Lung (tissue), 11 donors: ENCODE measurements at regions not wholly inside any gene's neighbourhood (a gene's known extent, or its start where the extent isn't known, plus 50 kb on each side); places are given as distances from the start of the nearest gene placed in this dataset.
A peak's percentile ranks its signal among the peaks of the same experiment; 100 is the strongest.

Experiments used
- ATAC-seq: fragments of 200-7000 bp; cut with Tn5 transposase; one replicate; pipeline ENCODE4 v1.9.1; 2020; ENCODE audit warnings: moderate number of reproducible peaks; ENCODE audit not compliant: insufficient read depth, low FRiP score
- DNase-seq, 3 donors: peaks; one replicate each; pipeline ENCODE4 v3.0.0-alpha.2; 2013 to 2017
- H3K27ac ChIP-seq, 2 donors: one replicate each; pipeline ENCODE4 v1.5.1; 2013; ENCODE audit warnings: mild to moderate bottlenecking in 2 of 2, moderate library complexity in 2 of 2, control low read depth in 1 of 2, inconsistent platforms in 1 of 2, low read depth in 1 of 2, low read length in 1 of 2
- H3K27me3 ChIP-seq, 3 donors: one replicate each; pipeline ENCODE4 v1.5.1; 2013; ENCODE audit warnings: low read length in 2 of 3; ENCODE audit not compliant: control insufficient read depth in 3 of 3, insufficient read depth in 3 of 3
- H3K36me3 ChIP-seq, 4 donors: one replicate each; pipeline ENCODE4 v1.5.1; 2013; ENCODE audit warnings: low read length in 4 of 4, mild to moderate bottlenecking in 1 of 4, moderate library complexity in 1 of 4; ENCODE audit not compliant: control insufficient read depth in 4 of 4, insufficient read depth in 4 of 4
- H3K4me1 ChIP-seq, 5 donors: one replicate each; pipeline ENCODE4 v1.5.1; 2013; ENCODE audit warnings: low read length in 5 of 5, mild to moderate bottlenecking in 2 of 5, moderate library complexity in 1 of 5; ENCODE audit not compliant: control insufficient read depth in 5 of 5, insufficient read depth in 5 of 5
- H3K4me3 ChIP-seq: one replicate; pipeline ENCODE4 v1.5.1; 2013; ENCODE audit warnings: mild to moderate bottlenecking, control low read depth, moderate library complexity
- H3K9ac ChIP-seq, 2 donors: one replicate each; pipeline ENCODE4 v1.5.1; 2013; ENCODE audit warnings: low read length in 2 of 2, control low read depth in 1 of 2; ENCODE audit not compliant: insufficient read depth in 1 of 2
- H3K9me3 ChIP-seq, 4 donors: one replicate each; pipeline ENCODE4 v1.5.1; 2013; ENCODE audit warnings: low read length in 3 of 4, mild to moderate bottlenecking in 1 of 4, moderate library complexity in 1 of 4; ENCODE audit not compliant: control insufficient read depth in 4 of 4, insufficient read depth in 3 of 4
- WGBS, 2 donors: extraction: QIAGEN DNeasy Blood & Tissue Kit; methylation state at CpG; one replicate each; pipeline ENCODE4 v1.1.7; 2013; 5-methylcytosine and 5-hydroxymethylcytosine counted together
- TF ChIP-seq, protein P1 (sequence below): IDR thresholded peaks from 2 replicates; pipeline ENCODE4 v1.5.1; 2012; ENCODE audit warnings: mild to moderate bottlenecking; ENCODE audit errors: control extremely low read depth, extremely low read depth
- donor health status: control.
- donor health status: control.
- donor health status: Bipolar disorder and iron deficiency.
- donor health status: healthy.
- donor health status: DM: yes; HTN: yes; CAD: no.

GRCh38 chr4:174435974-174436373 is 86.3 kb downstream of the HPGD start:
- Histone ChIP-seq H3K4me3 (no peak overlapping the region), H3K4me1 (peaks cover 0 to 4% (median 0%) of the 10 kb centered on the region in 5 donors), H3K9me3 (no peaks in the 10 kb centered on the region), H3K36me3 (no peaks in the 10 kb centered on the region), H3K27ac (no peak overlapping the region), H3K27me3 (no peaks in the 10 kb centered on the region), H3K9ac (no peak overlapping the region)
- TF ChIP-seq, protein P1, sequence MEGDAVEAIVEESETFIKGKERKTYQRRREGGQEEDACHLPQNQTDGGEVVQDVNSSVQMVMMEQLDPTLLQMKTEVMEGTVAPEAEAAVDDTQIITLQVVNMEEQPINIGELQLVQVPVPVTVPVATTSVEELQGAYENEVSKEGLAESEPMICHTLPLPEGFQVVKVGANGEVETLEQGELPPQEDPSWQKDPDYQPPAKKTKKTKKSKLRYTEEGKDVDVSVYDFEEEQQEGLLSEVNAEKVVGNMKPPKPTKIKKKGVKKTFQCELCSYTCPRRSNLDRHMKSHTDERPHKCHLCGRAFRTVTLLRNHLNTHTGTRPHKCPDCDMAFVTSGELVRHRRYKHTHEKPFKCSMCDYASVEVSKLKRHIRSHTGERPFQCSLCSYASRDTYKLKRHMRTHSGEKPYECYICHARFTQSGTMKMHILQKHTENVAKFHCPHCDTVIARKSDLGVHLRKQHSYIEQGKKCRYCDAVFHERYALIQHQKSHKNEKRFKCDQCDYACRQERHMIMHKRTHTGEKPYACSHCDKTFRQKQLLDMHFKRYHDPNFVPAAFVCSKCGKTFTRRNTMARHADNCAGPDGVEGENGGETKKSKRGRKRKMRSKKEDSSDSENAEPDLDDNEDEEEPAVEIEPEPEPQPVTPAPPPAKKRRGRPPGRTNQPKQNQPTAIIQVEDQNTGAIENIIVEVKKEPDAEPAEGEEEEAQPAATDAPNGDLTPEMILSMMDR: no peak
- WGBS, 2 donors: 94 to 96% methylated on average over 2 of the region's 2 CpGs
- DNase-seq (no peak), ATAC-seq (no peak)

DNA sequence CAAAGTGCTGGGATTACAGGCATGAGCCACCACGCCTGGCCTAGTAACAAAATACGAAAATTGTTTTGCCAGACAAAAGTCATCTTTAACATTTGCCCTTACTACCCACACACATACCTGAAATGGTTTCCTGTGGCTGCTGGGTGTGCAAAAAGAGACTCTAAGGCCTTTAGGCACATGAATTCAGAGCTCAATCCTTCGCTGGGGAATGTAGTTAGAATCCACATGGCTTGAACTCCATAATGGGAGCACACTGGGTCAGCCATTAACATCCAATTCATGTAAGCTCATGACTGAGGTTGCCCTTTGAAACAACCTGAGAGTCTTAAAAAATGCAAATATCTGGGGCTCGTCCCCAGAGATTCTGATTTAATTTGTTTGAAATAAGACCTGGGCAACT is 87.8 kb downstream of the HPGD start:
- Histone ChIP-seq H3K27me3 (no peaks in the 10 kb centered on the region), H3K27ac (no peak overlapping the region), H3K36me3 (no peaks in the 10 kb centered on the region), H3K9me3 (no peaks in the 10 kb centered on the region), H3K4me3 (no peak overlapping the region), H3K4me1 (peaks cover 0 to 4% (median 0%) of the 10 kb centered on the region in 5 donors), H3K9ac (no peak overlapping the region)
- 92 to 96% methylated on average over 4 of the region's 4 CpGs for WGBS, 2 donors
- no peak for ATAC-seq
- DNase-seq: no peak
- TF ChIP-seq, protein P1: no peak

DNA sequence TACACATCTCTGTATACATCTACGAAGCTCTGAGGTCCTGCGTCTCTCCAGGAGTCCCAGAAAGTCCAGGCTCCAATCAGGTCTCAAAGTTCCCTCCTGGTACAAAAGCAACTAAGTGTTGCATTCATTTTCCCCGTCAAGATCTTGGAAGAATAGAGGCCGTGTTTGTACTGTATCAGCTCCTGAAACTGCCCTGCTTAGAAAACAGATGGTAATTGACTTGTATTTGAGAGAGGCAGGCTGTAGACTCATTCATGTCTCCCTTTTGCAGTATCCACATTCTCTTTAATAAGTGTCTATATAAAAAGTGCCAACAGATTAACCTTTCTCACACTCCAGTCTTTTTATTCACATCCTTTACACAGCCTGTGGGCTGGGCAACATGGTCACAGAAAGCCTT is 91.7 kb downstream of the HPGD start:
- Histone ChIP-seq H3K36me3 (no peaks in the 10 kb centered on the region), H3K27ac (no peak overlapping the region), H3K4me1 (peaks cover 0 to 3% (median 0%) of the 10 kb centered on the region in 5 donors), H3K9me3 (no peaks in the 10 kb centered on the region), H3K9ac (no peak overlapping the region), H3K27me3 (no peaks in the 10 kb centered on the region), H3K4me3 (no peak overlapping the region)
- TF ChIP-seq, protein P1: no peak
- WGBS, 2 donors: 81 to 92% methylated on average over 4 of the region's 4 CpGs
- ATAC-seq: no peak
- DNase-seq: no peak

DNA sequence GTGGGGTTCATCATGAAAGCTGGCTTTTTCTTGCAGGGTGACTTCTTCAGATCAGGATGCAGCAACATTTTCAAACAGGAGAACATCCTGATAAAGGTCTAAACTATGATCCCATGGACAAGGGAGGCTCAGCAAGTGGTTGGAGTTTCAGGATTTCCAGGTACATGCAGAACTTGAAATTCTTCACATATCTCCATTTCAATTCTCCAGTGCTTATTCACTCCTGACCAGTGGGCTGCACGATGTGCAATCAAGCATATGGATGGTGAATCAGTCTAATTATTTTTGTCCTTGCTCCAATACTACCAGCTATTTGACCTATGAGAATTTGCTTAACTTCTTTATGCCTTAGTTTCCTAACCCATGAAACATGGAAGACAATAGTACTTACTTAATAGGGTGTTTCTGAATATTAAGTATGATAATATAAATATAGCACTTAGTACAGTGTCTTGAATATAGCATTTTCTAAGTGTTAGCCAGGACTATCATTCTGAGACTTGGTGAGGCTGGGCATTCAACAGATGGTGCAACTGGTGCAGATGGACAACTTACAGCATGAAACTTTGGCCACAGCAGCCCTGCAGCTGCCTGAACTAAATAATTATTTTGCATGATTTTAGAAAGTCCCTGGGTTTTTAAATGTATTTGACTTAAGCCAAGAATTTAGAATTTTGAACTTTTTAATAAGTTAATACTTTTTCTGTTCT is 92.4 kb downstream of the HPGD start:
- H3K36me3 ChIP-seq: no peaks in the 10 kb centered on the region
- no peak overlapping the region for H3K4me3 ChIP-seq
- ATAC-seq: no peak
- H3K9me3 ChIP-seq: no peaks in the 10 kb centered on the region
- H3K9ac ChIP-seq: no peak overlapping the region
- H3K4me1 ChIP-seq: peaks cover 0 to 3% (median 0%) of the 10 kb centered on the region in 5 donors
- WGBS, 2 donors: 81 to 83% methylated on average over 1 of the region's 1 CpG
- H3K27ac ChIP-seq: no peak overlapping the region
- TF ChIP-seq, protein P1: no peak
- DNase-seq: peak; percentile 67 to 91 (median 80)
- no peaks in the 10 kb centered on the region for H3K27me3 ChIP-seq
